NCI-H446 treated with DMSO at 0.1 percent for 48 hours (cell line): ENCODE measurements at regions not wholly inside any gene's neighbourhood (a gene's known extent, or its start where the extent isn't known, plus 50 kb on each side); places are given as distances from the start of the nearest gene placed in this dataset.
"Not testable (repeated sequence)": the region's sequence is repeated elsewhere in the genome, so short reads cannot be mapped to it uniquely, and the experiment has no call there.

Experiments used
- DNase-seq: peaks from one replicate; lab custom pipeline; 2025; lab: John Stamatoyannopoulos, UW

DNA sequence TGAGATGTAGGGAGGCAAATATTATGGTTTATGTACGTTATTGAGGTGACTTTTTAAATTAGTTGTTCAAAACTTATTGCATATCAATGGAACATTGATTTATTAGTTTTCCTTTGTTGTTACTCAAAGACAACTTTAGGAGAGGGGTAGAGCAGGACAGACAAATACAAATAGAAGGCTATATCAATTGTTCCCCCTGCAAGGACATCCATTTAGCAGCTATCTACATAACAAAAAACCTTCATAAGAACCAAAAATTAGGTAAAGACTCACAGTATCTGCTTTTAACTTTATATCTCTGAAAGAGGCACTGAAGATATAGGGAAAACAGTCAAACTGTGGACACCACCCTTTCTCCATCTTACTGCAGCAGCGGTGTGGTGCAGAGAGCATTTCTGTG, 958.8 kb downstream of the DIPK2A start:
- DNase-seq, result no peak

DNA sequence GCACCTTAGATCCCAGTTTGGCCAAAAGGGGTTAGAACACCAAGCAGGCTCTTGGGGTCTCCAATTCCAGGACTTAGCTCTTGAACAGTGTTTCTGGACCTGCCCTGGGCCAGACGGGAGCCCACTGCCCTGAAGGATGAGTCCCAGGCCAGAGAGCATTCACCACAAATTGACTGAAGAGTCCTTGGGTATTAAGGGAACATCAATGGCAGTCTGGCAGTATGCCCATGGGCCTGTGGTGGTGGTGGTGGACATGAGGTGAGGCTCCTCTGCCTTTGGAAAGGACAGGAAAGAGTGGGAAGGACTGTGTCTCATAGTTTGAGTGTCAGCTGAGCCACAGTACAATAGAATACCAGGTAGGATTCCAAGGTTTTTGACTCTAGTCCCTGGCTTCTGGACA, 960.0 kb downstream of the DIPK2A start:
- DNase-seq, result no peak

DNA sequence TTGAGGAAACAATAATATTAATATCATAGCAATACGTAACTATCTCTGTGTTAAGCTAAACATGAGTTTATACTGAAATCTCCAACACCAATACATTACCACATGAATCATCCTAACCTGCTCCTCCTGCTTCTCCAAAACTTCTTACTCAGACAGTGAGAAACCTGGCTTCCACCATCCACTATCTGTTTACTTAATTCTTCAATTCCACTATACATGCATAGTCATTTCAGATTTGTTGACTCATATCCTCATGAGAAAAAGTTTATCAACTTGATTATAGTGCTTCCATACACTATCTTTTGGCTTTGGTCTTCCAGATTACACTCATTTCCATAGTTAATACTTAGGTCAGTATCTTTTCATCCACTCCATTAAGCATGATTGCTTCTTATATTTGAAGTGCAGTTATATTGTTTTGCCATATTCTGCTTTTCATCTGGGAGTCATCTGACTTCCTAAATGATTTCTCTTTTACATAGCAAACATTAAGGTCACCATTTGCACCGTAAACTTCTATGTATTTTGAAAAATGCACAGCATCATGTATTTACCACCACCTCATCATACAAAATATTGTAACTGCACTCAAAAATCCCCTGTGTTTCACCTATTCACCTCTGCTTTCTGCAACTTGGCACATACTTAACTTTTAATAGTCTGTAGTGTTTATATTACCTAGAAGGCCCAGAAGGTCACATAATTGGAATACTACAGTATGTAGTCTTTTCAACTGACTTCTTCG, 970.6 kb downstream of the DIPK2A start:
- DNase-seq, result no peak

DNA sequence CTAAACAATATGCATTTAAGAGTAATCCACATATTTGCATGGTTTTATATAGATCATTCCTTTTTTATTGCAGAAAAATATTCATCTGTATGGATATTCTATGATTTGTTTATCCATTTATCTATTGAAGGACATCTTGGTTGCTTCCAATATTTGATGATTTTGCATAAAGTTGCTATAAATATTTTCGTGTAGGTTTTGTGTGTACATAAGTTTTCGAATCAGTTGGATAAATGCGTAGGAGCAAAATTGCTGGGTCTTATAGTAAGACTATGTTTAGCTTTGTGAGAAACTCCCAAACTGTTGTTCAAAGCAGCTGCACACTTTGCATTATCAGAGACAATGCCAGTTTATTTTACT, 971.2 kb downstream of the DIPK2A start:
- DNase-seq, result no peak

DNA sequence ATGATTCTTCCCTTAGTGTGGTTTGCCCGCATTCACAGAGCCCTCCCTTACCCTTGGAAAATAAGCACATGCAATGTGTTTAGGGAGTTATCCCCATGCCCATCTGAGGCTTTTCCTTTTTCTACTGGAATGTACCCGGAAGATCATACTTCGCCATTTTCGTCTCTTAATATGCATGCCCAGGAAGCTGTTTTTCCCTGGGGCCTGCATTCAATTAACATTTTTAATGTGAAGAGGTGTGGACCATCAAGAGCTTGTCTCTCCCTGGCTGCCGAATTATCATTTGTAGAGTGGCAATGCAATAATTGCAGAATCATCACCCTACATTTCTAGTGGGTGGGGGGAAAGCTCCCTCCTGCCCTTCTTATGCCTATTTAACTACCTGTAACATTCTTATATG, 976.3 kb downstream of the DIPK2A start:
- no peak for DNase-seq

DNA sequence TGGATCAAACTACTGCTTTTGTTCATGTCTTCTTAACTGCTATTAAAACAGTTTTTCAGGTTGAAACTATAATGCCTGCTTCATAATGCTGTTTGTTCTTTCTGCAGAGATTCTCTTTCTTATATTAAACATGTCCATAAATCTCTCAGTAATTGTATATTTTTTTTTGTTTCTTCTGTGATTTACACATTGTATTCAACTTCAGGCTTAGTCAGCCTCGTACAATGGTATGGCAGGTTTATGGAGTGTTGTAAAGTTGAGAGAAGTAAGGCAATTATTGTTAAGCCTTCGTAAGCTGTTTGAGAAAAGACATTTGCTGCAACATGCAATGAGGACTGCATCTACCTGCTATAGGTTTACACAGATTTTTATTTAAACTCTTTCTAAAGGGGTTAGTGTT, 977.1 kb downstream of the DIPK2A start:
- no peak for DNase-seq

DNA sequence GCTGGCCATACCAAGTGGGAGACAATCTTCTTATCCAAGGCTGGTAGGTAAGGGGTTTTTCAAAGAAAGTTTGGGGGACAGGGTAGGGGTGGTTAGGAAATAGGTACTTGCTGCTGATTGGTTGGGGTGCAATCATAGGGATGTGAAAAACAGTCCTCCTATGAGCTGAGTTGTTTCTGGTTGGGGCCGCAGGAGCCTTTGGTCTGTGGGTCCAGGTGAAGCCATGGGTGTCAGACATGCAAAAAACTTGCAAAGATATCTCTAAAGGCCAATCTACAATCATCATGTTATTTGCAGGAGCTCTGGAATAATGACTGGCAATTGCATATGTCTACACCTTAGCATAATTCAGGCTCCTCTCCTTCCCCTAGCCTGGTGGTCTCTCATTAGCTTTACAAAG, 982.3 kb downstream of the DIPK2A start:
- no peak for DNase-seq

DNA sequence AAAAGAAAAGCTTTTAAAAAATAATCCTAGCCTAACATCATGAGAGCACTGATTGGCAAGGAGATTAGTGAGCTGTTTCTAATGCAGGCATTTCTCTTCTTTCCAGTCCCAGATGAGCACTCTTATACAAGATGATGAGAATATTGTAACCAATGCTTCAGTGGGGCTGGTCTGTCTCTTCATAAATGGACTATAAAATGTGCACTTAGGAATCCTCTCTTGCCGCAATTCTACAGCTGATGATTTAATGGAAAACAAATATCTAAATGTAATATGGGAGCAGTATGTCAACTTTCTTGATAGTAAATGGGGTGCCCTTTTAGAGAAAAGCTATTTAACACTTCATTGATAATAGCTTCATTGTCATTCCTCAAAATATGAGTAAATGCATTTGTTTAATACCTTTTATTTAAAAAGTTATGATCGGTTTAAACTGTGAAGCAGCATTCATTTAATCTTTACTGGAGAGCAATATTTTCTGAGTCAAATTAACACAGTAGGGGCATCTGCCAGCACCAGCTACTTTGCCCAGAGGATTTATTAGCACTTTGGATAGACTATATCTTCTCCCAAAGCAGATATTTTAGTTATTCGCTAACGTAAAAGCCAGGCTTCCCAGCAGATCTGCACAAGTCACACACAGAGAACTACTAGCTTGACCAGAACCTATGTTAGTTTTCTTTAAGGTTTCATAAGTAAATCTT, 985.9 kb downstream of the DIPK2A start:
- DNase-seq, result no peak

DNA sequence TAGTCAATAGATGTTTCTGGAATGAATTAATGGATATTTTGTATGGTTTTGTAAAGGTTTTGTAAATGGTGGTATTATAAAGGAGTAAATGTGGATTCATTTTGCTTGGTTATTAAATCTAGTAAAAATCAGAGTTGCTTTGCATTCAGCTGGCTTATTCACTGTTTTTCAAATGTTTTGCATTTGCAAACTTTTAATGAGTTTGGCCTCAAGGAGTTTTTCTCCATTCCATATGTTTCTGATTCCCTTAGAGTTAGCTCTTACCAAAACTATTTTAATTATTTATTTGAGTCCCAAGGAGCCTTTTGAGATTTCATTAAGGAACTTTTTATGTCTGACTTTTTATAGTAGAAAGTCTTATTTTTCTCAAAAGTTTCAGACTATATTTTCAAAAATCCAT, 992.2 kb downstream of the DIPK2A start:
- DNase-seq, result no peak

DNA sequence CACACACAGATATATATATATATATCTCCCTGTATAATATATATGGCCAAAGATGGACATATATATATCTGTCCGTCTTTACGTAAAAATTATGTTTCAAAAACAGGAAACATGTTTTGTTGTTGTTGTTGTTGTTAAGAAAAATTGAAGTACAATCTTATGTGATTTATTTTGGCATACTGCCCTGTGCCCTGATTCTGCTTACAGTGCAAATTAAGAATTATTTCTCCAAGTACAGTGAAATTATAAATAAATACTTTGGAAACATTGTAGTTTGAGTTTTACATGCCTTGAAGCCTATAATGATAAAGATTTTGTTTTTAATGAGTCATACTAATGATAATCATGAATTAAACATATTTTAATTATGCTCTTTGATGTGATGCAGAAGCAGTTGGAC, 994.9 kb downstream of the DIPK2A start:
- DNase-seq, result no peak

DNA sequence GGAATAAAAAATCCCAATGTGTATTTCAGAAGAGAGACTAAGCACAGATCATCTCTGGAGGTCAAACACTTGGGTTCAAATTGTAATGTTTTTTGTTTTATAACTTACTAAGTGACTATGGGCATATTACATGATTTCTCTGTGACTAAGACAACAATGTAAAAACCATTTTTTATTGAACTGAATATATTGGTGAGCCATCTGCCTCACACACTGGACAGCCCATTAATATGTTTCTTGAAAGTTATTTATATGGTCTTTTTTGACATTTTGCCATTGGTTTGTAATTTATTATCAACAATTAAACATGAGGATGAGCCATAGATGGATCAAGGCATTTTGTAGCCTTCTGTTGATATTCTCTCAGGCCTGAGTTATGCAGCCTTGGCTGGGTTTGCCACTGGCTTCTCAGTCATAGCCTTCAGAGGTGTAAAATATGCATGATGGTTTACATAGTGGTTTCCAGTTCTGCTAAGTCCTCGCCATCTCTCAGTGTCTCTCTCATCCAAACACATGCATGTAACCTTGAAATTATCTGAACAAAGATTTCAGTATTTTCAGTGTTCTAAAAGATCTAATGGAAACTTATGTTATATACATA, 997.2 kb downstream of the DIPK2A start:
- no peak for DNase-seq

DNA sequence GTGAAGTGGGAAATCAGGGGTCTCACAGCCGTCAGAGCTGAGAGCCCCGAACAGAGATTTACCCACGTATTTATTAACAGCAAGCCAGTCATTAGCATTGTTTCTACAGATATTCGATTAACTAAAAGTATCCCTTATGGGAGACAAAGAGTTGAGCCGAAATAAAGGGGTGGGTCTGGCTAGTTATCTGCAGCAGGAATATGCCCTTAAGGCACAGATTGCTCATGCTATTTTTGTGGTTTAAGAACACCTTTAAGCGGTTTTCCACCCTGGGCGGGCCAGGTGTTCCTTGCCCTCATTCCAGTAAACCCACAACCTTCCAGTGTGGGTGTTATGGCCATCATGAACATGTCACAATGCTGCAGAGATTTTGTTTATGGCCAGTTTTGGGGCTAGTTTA, 1012.9 kb downstream of the DIPK2A start:
- not testable (repeated sequence) for DNase-seq

DNA sequence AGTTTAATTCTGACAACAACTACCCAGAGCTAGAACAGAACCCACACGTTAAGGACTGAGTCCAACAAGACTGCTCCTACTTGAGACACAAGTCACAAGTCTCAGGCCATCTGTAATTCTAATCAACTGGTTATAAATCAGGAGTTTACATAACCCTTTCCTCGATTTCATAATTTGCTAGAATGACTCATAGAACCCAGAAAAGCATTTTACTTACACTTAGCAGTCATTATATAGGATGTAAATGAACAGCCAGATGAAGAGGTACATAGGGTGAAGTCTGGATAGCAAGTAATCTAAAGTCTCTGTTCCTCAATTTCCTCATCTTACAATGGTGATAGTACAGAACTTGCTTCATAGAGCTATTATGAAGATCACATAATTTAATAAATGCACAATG, 1018.2 kb downstream of the DIPK2A start:
- no peak for DNase-seq

DNA sequence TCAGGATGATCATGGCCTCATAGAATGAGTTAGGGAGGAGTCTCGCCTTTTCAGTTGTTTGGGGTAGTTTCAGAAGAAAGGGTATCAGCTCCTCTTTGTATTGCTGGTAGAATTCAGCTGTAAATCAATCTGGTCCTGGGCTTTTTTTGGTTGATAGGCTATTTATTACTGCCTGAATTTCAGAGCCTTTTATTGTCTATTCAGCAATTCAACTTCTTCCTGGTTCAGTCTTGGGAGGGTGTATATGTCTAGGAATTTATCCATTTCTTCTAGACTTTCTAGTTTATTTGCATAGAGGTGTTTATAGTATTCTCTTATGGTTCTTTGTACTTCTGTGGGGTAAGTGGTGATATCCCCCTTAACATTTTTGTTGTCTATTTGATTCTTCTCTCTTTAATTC, 1024.2 kb downstream of the DIPK2A start:
- no peak for DNase-seq

DNA sequence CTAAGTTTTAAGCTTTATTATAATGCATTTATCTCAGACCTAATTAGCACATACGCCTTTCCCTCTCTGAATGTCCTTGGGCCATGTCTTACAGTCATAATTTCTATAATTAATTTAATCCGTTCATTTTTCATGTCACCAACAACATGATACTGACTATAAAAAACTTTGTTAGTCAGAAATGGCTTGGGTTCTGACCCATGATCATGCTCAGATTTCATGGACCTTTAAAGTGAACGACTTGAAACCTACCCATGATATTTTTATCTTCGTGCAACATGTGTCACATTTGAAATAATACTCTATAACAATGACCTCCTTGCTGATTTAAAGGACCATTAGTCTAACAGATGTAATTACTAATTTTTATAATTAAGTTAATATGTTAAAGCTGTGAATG, 1033.8 kb downstream of the DIPK2A start:
- DNase-seq, result no peak

DNA sequence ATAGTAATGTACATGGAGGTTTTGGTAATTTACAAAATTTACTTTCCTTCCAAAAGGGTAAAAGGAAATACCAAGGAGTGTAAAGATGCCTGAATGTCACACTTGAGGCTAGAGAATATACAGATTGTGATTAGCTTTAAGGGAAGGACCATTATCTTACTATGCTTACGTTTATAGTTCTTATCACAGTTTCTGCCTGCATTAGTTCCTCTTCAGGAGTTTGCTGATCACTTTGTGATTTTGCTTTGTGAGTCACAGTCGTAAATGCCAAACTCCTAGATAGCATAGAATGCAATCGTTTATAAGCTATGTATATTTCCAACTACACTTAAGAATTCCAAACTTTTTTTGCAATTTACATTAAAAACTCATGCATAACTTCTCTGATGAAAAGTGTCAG, 1034.6 kb downstream of the DIPK2A start:
- no peak for DNase-seq

DNA sequence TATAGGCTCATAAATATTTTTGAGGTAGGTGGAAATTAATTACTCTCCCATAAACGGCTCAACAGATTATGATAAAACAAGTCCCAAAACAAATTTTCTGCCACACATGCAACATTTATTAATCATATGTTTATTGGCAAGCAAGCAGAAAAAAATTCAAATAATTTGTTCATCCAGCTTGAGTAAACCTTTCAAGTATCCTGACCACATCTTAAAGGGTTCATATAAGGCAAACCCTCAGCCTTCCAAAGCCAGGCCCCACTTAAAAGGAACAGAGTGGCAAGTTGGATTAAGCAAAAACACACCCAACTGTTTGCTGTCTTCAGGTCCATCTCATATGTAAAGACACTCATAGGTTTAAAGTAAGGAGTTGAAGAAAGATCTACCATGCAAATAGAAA, 1042.3 kb downstream of the DIPK2A start:
- no peak for DNase-seq

DNA sequence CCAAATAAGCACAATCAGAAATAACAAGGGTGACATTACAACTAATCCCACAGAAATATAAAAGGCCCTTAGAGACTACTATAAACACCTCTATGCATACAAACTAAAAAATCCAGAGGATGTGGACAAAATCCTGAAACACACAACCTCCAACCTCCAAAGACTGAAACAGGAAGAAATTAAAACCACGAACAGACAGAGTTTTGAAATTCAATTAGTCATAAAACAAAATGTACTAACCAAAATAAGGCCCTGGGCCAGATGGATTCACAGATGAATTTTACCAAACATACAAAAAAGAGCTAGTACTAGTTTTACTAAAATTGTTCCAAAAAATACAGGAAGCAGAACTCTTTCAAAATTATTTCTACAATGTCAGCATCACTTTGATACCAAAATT, 1043.6 kb downstream of the DIPK2A start:
- DNase-seq, result no peak

DNA sequence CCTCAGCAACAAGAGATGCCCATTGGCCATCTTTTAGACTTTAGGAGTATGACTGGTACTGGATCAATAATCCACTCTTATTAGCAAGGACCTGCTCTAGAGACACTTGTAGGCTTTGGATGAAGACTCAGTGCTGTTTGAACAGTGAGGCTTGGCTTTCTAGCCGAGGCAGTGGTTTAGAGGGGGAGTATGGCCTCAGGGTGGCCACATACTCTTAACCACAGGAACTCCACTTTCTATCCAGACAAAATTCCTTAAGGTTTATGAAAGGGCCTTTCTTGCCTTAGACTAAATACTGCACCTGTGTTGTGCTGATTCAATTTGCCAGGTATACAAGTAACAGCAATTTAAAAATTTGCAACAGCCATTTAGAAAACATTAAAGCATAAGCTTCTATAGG, 1046.3 kb downstream of the DIPK2A start:
- no peak for DNase-seq

DNA sequence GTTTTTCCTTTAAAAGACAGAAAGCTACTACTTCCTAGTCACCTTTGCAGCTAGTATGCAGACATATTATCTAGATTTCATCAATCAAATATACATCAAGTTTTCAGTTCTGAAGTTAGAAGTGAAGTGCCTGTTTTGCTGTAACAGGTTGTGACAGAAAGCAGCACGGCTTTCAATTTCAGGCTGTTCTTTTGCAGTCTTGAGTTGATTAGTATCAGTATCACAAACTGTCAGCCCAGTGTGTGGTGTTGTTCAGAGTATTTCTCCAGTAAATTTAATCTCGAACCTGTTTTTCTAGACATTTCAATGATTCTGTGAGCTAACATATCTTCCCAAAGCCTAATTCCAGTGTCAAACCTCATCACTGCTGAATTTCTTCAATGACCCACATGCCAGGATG, 1050.8 kb downstream of the DIPK2A start:
- no peak for DNase-seq

DNA sequence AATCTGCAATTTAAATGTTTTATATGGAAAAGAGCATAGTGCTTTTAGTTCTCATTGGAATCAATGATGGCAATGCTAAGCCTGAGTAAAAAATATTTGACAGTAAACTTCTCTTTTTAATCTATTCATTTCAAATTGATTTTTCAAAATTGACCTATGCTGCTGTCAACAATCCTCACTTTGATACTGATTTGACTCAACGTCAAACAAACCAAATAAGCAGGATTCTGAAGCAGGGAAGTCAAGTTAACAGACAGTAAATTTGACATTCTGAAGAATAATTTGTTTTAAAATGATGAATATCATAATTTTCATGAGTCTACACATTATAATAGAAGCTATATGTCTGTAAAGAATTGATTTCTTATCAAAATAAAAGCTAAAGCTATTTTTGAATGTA, 1053.1 kb downstream of the DIPK2A start:
- no peak for DNase-seq

DNA sequence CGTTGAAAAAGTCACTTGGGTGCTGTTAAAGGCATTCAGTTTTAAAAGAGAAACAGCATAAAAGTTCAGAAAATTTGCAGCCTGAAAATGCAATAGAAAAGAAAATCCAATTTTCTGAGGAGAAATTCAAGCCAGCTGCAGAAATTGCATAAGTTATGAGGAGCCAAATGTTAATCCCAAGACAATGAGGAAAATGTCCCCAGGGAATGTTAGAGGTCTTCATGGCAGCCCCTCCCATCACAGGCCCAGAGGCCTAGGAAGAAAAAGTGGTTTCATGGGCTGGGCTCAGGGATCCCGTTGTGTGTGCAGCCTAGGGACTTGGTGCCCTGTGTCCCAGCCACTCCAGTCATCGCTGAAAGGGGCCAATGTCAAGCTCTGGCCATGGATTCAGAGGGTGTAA, 1055.6 kb downstream of the DIPK2A start:
- DNase-seq, result not testable (repeated sequence)

DNA sequence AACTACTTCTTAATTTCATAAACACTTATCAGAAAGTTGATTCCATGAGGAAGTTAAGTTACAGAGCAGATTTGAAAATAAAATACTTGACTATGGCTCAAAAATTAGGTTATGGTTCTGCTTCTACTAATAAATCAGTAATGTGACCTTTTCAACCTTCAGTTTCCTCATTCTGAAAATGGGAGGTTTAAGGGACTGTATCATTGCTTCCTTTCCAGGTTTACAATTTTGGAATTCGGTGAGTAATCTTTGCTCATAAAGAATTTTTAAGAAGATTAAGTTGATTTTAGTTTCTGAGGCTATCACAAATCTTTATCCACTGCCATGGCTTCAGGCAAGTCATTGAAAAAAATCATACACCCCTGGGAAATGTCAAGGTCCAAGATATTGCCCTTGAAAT, 1061.2 kb downstream of the DIPK2A start:
- DNase-seq, result no peak

DNA sequence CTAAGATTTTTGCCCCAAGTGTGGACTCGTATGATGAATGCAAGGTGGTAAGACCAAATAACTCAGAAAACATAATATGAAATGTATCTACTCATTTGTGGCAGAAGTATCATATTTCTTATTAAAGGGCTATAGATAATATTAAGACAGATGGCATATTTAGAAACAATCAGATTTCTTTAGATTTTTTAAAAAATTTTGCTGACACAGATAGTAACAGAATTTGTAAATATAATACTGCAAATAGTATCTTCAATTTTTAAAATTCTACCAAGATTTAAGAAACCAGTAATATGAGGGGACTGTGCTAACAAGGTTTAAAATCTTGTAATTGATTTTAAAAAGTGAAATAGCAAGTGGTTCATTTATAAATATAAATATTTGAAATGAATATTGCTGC, 1064.1 kb downstream of the DIPK2A start:
- DNase-seq, result no peak
